ENCODE measurements at regions not wholly inside any gene's neighbourhood (a gene's known extent, or its start where the extent isn't known, plus 50 kb on each side); places are given as distances from the start of the nearest gene placed in this dataset.

DNA sequence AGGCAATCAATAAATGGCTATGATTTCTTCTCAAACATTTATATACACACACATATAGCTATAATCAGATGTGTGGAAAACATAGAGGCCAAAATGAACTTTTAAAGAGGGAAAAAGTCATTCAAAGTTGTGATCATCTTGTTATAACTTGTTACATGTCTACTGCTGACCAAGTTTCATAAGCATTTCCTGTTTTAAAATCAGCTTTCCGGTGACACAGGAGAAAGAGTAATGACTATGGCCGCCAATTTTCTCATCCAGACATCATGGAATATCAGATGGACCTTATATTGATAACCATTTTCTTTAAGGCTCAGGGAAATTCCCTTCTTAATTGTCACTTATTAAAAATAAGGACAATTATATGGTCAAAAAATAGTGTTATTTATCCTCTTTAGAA lies 71.7 kb upstream of the AGTR1 start:
- no peak overlapping the region for H3K27ac ChIP-seq (ENCODE audit: low read length)
- no peaks in the 10 kb centered on the region for H3K4me1 ChIP-seq (ENCODE audit: control insufficient read depth, insufficient read depth, low read length)
- no peaks in the 10 kb centered on the region for H3K27me3 ChIP-seq (ENCODE audit: control insufficient read depth, insufficient read depth)
- H3K9me3 ChIP-seq (ENCODE audit: control insufficient read depth, low read length), result no peaks in the 10 kb centered on the region
- DNase-seq, result no peak
- no peak overlapping the region for H3K4me3 ChIP-seq (ENCODE audit: low read length)
- ATAC-seq, result no peak
- WGBS, result 45% methylated on average over 2 of the region's 2 CpGs
- intact Hi-C loops (cut with DNase I), result no loop called here

DNA sequence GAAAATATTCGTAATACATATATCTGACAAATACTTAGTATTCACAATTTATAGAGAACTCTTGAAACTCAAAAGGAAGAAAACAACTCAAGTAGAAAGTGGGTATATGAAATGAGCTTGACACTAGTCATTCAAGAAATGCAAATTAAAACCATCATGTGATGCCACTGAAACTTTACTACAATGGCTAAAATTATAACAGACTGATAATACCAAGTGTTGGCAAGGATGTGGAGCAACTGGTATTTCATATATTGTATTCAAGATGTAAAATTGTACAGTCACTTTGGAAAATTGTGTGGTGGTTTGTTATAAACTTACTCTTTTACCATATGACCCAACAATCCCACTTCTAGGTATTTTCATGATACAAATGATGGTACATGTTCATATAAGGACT lies 68.7 kb upstream of the AGTR1 start:
- Histone ChIP-seq H3K4me3 (ENCODE audit: low read length) (no peak overlapping the region), H3K27ac (ENCODE audit: low read length) (no peak overlapping the region), H3K9me3 (ENCODE audit: control insufficient read depth, low read length) (no peaks in the 10 kb centered on the region), H3K4me1 (ENCODE audit: control insufficient read depth, insufficient read depth, low read length) (no peaks in the 10 kb centered on the region), H3K27me3 (ENCODE audit: control insufficient read depth, insufficient read depth) (no peaks in the 10 kb centered on the region)
- no peak for ATAC-seq
- intact Hi-C loops (cut with DNase I), result no loop called here
- WGBS, result 79% methylated on average over 1 of the region's 1 CpG
- DNase-seq, result no peak

DNA sequence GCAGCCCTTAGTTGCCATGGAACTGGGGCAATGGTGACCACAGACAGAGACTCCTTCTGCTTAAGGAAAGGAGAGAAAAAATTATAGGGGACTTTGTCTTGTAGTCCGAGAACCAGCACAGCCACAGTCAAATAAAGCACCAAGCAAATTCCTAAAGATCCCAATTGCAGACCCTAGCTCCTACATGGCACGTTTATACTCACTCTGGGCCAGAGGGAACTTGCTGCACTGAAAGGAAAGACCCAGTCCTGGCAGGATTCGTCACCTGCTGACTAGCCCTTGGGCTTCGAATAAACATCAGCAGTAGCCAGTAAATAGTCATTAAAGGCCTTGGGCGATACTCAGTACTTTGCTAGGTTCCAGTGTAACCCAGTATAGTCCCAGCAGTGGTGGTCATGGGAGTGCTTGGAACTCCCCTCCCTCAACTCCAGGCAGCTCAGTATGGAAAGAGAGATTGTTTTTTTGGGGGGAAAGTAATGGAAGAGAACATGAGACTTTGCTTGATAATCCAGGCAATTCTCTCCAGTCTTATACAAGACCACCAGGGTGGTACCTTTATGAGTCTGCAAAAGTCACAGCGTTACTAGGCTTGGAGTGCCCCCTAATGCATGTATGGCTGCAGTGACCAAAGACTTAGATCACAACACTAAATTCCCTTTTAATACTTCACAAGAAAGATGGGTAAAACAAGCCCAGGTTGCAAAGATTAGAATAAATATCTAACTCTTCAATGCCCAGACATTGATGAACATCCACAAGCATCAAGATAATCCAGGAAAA lies 66.4 kb upstream of the AGTR1 start:
- Histone ChIP-seq H3K27me3 (ENCODE audit: control insufficient read depth, insufficient read depth) (no peaks in the 10 kb centered on the region), H3K4me1 (ENCODE audit: control insufficient read depth, insufficient read depth, low read length) (no peaks in the 10 kb centered on the region), H3K27ac (ENCODE audit: low read length) (no peak overlapping the region), H3K4me3 (ENCODE audit: low read length) (no peak overlapping the region), H3K9me3 (ENCODE audit: control insufficient read depth, low read length) (no peaks in the 10 kb centered on the region)
- ATAC-seq (no peak), DNase-seq (no peak)
- WGBS, result 68% methylated on average over 6 of the region's 6 CpGs
- intact Hi-C loops (cut with DNase I), result no loop called here

DNA sequence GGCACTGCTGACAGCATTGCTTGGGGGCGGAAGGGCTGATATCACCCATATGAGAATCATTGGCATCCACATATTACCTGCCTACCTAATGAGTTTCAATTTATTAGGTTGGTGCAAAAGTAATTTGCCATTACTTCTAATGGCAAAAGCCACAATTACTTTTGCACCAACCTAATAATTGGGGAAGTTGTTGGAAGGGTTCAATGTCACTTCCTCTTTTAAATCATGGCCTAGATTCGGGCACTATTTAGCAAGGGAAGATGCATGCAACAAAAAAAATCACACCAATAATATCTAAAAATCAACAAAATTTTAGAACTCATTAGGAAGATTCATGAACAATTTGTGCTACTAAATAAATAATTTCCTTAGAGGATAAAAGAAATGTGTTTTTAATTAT lies 56.0 kb upstream of the AGTR1 start:
- intact Hi-C loops (cut with DNase I), result loop anchor here in 1 of 4 donors (10.0 kb wide), 1 partner anchor 53 kb away; the partner anchor contains the start of gene AGTR1
- Histone ChIP-seq H3K4me3 (ENCODE audit: low read length) (no peak overlapping the region), H3K27ac (ENCODE audit: low read length) (no peak overlapping the region), H3K9me3 (ENCODE audit: control insufficient read depth, low read length) (no peaks in the 10 kb centered on the region), H3K4me1 (ENCODE audit: control insufficient read depth, insufficient read depth, low read length) (peaks cover 3% of the 10 kb centered on the region), H3K27me3 (ENCODE audit: control insufficient read depth, insufficient read depth) (no peaks in the 10 kb centered on the region)
- ATAC-seq, result no peak
- 82% methylated on average over 2 of the region's 2 CpGs for WGBS
- no peak for DNase-seq

DNA sequence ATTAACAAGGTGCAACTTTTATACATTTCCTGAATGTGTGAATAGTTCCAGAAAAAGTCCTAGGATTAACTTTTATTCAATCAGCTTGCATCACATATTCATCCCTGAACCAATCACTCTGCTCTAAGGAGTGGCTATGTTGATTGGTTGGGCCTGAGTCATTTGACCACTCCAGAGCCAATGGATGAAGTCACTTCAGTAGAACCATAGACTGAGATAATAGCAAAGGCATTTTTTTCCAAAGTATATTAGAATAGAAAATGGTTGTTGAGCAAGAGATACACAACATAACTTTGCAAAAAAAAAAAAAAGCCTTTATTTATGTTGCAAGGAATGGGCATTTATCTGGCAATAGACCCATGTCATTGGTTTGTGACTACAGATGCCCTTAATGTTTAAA lies 55.5 kb upstream of the AGTR1 start:
- ATAC-seq (no peak), DNase-seq (no peak)
- intact Hi-C loops (cut with DNase I), result loop anchor here in 1 of 4 donors (10.0 kb wide), 1 partner anchor 53 kb away; the partner anchor contains the start of gene AGTR1
- H3K27ac ChIP-seq (ENCODE audit: low read length), result no peak overlapping the region
- no peaks in the 10 kb centered on the region for H3K9me3 ChIP-seq (ENCODE audit: control insufficient read depth, low read length)
- no peaks in the 10 kb centered on the region for H3K27me3 ChIP-seq (ENCODE audit: control insufficient read depth, insufficient read depth)
- no peak overlapping the region for H3K4me3 ChIP-seq (ENCODE audit: low read length)
- H3K4me1 ChIP-seq (ENCODE audit: control insufficient read depth, insufficient read depth, low read length), result peaks cover 3% of the 10 kb centered on the region

DNA sequence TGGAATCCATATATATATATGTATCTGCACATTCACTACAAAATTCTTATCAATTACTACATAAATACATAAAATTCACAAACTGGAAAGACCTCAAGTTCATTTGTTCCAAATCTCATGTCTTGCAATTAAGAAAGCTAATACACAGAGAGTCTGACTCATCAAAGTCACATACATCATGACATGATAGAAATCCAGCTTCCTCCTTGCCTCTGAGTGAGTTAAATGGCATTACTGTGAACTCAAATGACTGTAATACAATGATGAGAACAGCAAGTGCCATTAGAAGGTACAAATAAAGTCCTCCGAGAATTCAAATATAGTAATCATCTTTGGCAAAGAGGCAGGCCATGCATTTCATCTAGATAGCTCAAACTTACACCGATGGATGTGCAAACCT lies 55.1 kb upstream of the AGTR1 start:
- Histone ChIP-seq H3K9me3 (ENCODE audit: control insufficient read depth, low read length) (no peaks in the 10 kb centered on the region), H3K4me1 (ENCODE audit: control insufficient read depth, insufficient read depth, low read length) (peaks cover 3% of the 10 kb centered on the region), H3K27me3 (ENCODE audit: control insufficient read depth, insufficient read depth) (no peaks in the 10 kb centered on the region), H3K27ac (ENCODE audit: low read length) (no peak overlapping the region), H3K4me3 (ENCODE audit: low read length) (no peak overlapping the region)
- intact Hi-C loops (cut with DNase I), result loop anchor here in 1 of 4 donors (10.0 kb wide), 1 partner anchor 52 kb away; the partner anchor contains the start of gene AGTR1
- DNase-seq (no peak), ATAC-seq (peak in 1 of 2 donors; percentile 29)
- WGBS, result 52% methylated on average over 2 of the region's 2 CpGs

DNA sequence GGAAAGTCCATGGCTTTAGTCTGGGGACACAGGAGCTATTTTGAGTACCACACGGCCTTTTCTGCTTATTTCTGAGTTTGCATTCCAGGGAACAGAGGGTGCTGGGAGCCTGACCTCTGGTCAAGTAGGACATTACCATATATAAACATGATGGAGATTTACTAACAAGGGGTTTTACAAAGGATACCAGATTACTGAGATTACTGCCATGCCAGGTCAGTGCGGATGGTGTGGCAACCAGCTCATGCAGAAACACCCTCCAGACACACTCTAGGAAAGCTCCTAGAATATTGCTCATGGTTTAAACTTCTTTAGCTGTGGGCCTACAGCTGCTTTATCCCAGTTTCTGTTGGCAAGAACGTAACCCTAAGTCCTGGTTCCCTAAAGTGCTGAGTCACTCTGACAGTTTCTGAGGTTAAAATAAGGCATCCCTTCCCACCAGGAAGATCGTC lies 54.3 kb upstream of the AGTR1 start:
- H3K4me1 ChIP-seq (ENCODE audit: control insufficient read depth, insufficient read depth, low read length), result peaks cover 3% of the 10 kb centered on the region
- ATAC-seq (peak; percentile 52 to 65), DNase-seq (no peak)
- WGBS, result 44% methylated on average over 4 of the region's 4 CpGs
- peak overlapping the region; percentile 37 for H3K27ac ChIP-seq (ENCODE audit: low read length)
- H3K27me3 ChIP-seq (ENCODE audit: control insufficient read depth, insufficient read depth), result no peaks in the 10 kb centered on the region
- intact Hi-C loops (cut with DNase I), result loop anchor here in 1 of 4 donors (10.0 kb wide), 1 partner anchor 51 kb away; the partner anchor contains the start of gene AGTR1
- H3K9me3 ChIP-seq (ENCODE audit: control insufficient read depth, low read length), result no peaks in the 10 kb centered on the region
- H3K4me3 ChIP-seq (ENCODE audit: low read length), result no peak overlapping the region

DNA sequence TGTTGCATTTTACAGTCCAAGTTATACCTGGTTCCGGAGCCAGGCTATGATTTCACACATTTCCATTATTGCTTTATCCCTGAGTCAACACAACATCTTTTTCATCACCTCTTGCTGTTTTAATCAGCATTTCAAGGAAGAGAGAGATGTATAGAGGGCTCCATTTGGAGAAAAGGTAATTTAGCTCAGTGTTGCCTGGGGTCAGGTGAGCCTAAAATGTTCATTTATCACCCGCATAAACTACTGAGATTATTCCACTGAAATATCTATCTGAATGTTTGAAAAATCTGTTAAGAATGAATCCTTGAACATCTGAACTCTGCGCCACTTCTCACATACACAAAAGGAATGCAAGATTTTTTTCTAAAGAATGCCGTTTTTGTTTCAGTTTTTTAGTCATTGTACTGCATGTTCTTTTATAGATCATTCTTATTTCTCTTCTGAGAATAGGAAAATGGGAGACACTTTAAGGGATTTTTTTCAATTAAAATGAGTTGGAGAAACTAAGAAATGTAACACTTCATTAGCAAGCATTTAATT lies 51.5 kb upstream of the AGTR1 start:
- no peaks in the 10 kb centered on the region for H3K27me3 ChIP-seq (ENCODE audit: control insufficient read depth, insufficient read depth)
- no peak overlapping the region for H3K27ac ChIP-seq (ENCODE audit: low read length)
- no peak overlapping the region for H3K4me3 ChIP-seq (ENCODE audit: low read length)
- ATAC-seq (no peak), DNase-seq (no peak)
- H3K9me3 ChIP-seq (ENCODE audit: control insufficient read depth, low read length), result no peaks in the 10 kb centered on the region
- intact Hi-C loops (cut with DNase I), result loop anchor here in 1 of 4 donors (10.0 kb wide), 1 partner anchor 49 kb away; the partner anchor contains the start of gene AGTR1
- peaks cover 3% of the 10 kb centered on the region for H3K4me1 ChIP-seq (ENCODE audit: control insufficient read depth, insufficient read depth, low read length)
- WGBS, result 79% methylated on average over 4 of the region's 4 CpGs
